GM21717 (cell line): ENCODE measurements at regions not wholly inside any gene's neighbourhood (a gene's known extent, or its start where the extent isn't known, plus 50 kb on each side); places are given as distances from the start of the nearest gene placed in this dataset.

ENCODE experiments used
- ATAC-seq: cut with Tn5 transposase; IDR thresholded peaks from one replicate; pipeline ENCODE4 v1.9.1; 2021; ENCODE audit warnings: mild to moderate bottlenecking, moderate library complexity; ENCODE audit not compliant: unreplicated experiment

- no peak for ATAC-seq
These were observed 184.7 kb upstream of the PRICKLE1 start for GRCh38 chr12:42774238-42774637.

- no peak for ATAC-seq
These were observed 180.7 kb upstream of the PRICKLE1 start for GRCh38 chr12:42770261-42770660.

- no peak for ATAC-seq
These were observed 179.9 kb upstream of the PRICKLE1 start for GRCh38 chr12:42769455-42769854.

- no peak for ATAC-seq
These were observed 178.5 kb upstream of the PRICKLE1 start for GRCh38 chr12:42767998-42768397.

- no peak for ATAC-seq
These were observed 177.9 kb upstream of the PRICKLE1 start for GRCh38 chr12:42767326-42767954.

GRCh38 chr12:42766754-42767153, 177.2 kb upstream of the PRICKLE1 start:
- no peak for ATAC-seq

GRCh38 chr12:42766026-42766425, 176.5 kb upstream of the PRICKLE1 start:
- no peak for ATAC-seq

- no peak for ATAC-seq
These were observed 174.1 kb upstream of the PRICKLE1 start for GRCh38 chr12:42763682-42764081.

- no peak for ATAC-seq
These were observed 172.9 kb upstream of the PRICKLE1 start for GRCh38 chr12:42762395-42762925.

GRCh38 chr12:42761601-42762350, 172.2 kb upstream of the PRICKLE1 start:
- ATAC-seq = no peak

- ATAC-seq = no peak
These were observed 171.5 kb upstream of the PRICKLE1 start for GRCh38 chr12:42761086-42761485.

GRCh38 chr12:42760550-42760949, 171.0 kb upstream of the PRICKLE1 start:
- no peak for ATAC-seq

- ATAC-seq = no peak
These were observed 170.2 kb upstream of the PRICKLE1 start for GRCh38 chr12:42759622-42760273.

GRCh38 chr12:42758806-42759205, 169.3 kb upstream of the PRICKLE1 start:
- no peak for ATAC-seq

- ATAC-seq = no peak
These were observed 168.1 kb upstream of the PRICKLE1 start for GRCh38 chr12:42757624-42758119.

- ATAC-seq = peak; percentile 46
These were observed 167.5 kb upstream of the PRICKLE1 start for GRCh38 chr12:42756841-42757623.

GRCh38 chr12:42750356-42750755, 160.8 kb upstream of the PRICKLE1 start:
- no peak for ATAC-seq

- ATAC-seq = no peak
These were observed 159.7 kb upstream of the PRICKLE1 start for GRCh38 chr12:42749239-42749638.

GRCh38 chr12:42744539-42745182, 155.1 kb upstream of the PRICKLE1 start:
- ATAC-seq = no peak

GRCh38 chr12:42742716-42743115, 153.2 kb upstream of the PRICKLE1 start:
- no peak for ATAC-seq
